Neuronal stem cell (in vitro differentiated cells): ENCODE measurements at regions not wholly inside any gene's neighbourhood (a gene's known extent, or its start where the extent isn't known, plus 50 kb on each side); places are given as distances from the start of the nearest gene placed in this dataset.

Source experiments
- DNase-seq: peaks from one replicate; pipeline ENCODE4 v3.0.0-alpha.2; 2013; ENCODE audit warnings: low spot score
- H2AFZ ChIP-seq: one replicate; pipeline ENCODE4 v1.6.1; 2013; ENCODE audit warnings: mild to moderate bottlenecking, low read length, inconsistent platforms
- H2AK5ac ChIP-seq: 2 replicates; pipeline ENCODE4 v1.6.1; 2013; ENCODE audit warnings: low read depth, mild to moderate bottlenecking, inconsistent platforms, low read length, moderate library complexity, mixed read lengths
- H2BK120ac ChIP-seq: 2 replicates; pipeline ENCODE4 v1.6.1; 2013; ENCODE audit warnings: low read depth, mild to moderate bottlenecking, inconsistent platforms, low read length, moderate library complexity, mixed read lengths
- H2BK12ac ChIP-seq: one replicate; pipeline ENCODE4 v1.6.1; 2013; ENCODE audit warnings: low read length, inconsistent platforms
- H2BK15ac ChIP-seq: 2 replicates; pipeline ENCODE4 v1.6.1; 2013; ENCODE audit warnings: mild to moderate bottlenecking, low read length, inconsistent platforms, mixed read lengths
- H2BK5ac ChIP-seq: one replicate; pipeline ENCODE4 v1.6.1; 2013; ENCODE audit warnings: inconsistent platforms, mild to moderate bottlenecking, low read length, moderate library complexity
- H3K14ac ChIP-seq: one replicate; pipeline ENCODE4 v1.6.1; 2013; ENCODE audit warnings: low read length, inconsistent platforms
- H3K18ac ChIP-seq: 2 replicates; pipeline ENCODE4 v1.6.1; 2013; ENCODE audit warnings: low read length, inconsistent platforms
- H3K23ac ChIP-seq: 2 replicates; pipeline ENCODE4 v1.6.1; 2013; ENCODE audit warnings: low read depth, mild to moderate bottlenecking, mixed read lengths, low read length, inconsistent platforms; ENCODE audit not compliant: poor library complexity
- H3K27ac ChIP-seq: replicated peaks from 3 replicates; pipeline ENCODE4 v1.5.1; 2013; ENCODE audit warnings: low read length, inconsistent platforms
- H3K27me3 ChIP-seq, 3 experiments: 2 replicates each; pipeline ENCODE4 v1.6.1; 2013; ENCODE audit warnings: low read length in 3 of 3, mild to moderate bottlenecking in 2 of 3, inconsistent platforms in 1 of 3, low read depth in 1 of 3, mixed read lengths in 1 of 3, moderate library complexity in 1 of 3; ENCODE audit not compliant: control insufficient read depth in 3 of 3, insufficient read depth in 3 of 3
- H3K36me3 ChIP-seq, 2 donors: replicated peaks in 1 of 2; 2 replicates each; pipeline ENCODE4 v1.6.1; 2013; ENCODE audit warnings: low read length in 2 of 2; ENCODE audit not compliant: control insufficient read depth in 2 of 2, insufficient read depth in 2 of 2
- H3K4ac ChIP-seq: 2 replicates; pipeline ENCODE4 v1.6.1; 2013; ENCODE audit warnings: inconsistent platforms, mild to moderate bottlenecking, low read length, moderate library complexity
- H3K4me1 ChIP-seq, 2 donors: 1 replicate in 1 of 2; 2 replicates in 1 of 2; pipeline ENCODE4 v1.6.1; 2013; ENCODE audit warnings: low read length in 2 of 2, low read depth in 1 of 2; ENCODE audit not compliant: control insufficient read depth in 2 of 2, insufficient read depth in 1 of 2
- H3K4me2 ChIP-seq: one replicate; pipeline ENCODE4 v1.6.1; 2013; ENCODE audit warnings: mild to moderate bottlenecking, low read length, inconsistent platforms; ENCODE audit not compliant: insufficient read depth, poor library complexity, severe bottlenecking
- H3K4me3 ChIP-seq, 2 donors: 2 replicates each; pipeline ENCODE4 v1.5.1; 2013; ENCODE audit warnings: low read length in 2 of 2, mild to moderate bottlenecking in 2 of 2, inconsistent platforms in 1 of 2, moderate library complexity in 1 of 2
- H3K79me1 ChIP-seq: one replicate; pipeline ENCODE4 v1.6.1; 2013; ENCODE audit warnings: low read depth, mild to moderate bottlenecking, inconsistent platforms, low read length, moderate library complexity
- H3K9ac ChIP-seq: one replicate; pipeline ENCODE4 v1.6.1; 2013; ENCODE audit warnings: mild to moderate bottlenecking, low read depth, low read length, inconsistent platforms; ENCODE audit not compliant: poor library complexity
- H3K9me3 ChIP-seq, 2 donors: replicated peaks in 1 of 2; 2 replicates each; pipeline versions ENCODE3 to v1.6.1; 2013; ENCODE audit warnings: low read length in 2 of 2, mild to moderate bottlenecking in 2 of 2, inconsistent platforms in 1 of 2, low read depth in 1 of 2, mixed read lengths in 1 of 2, moderate library complexity in 1 of 2; ENCODE audit not compliant: control insufficient read depth in 2 of 2, insufficient read depth in 1 of 2
- H4K8ac ChIP-seq: one replicate; pipeline ENCODE4 v1.6.1; 2013; ENCODE audit warnings: low read depth, mild to moderate bottlenecking, inconsistent platforms, low read length, moderate library complexity
- H4K91ac ChIP-seq: one replicate; pipeline ENCODE4 v1.6.1; 2013; ENCODE audit warnings: low read length, low read depth, mild to moderate bottlenecking, inconsistent platforms; ENCODE audit not compliant: poor library complexity
- WGBS, 2 donors: extraction: QIAGEN DNeasy Blood & Tissue Kit; methylation state at CpG; one replicate each; pipeline ENCODE4 v1.1.7; 2013; ENCODE audit warnings: missing lambda C conversion rate in 2 of 2, mixed read lengths in 1 of 2; ENCODE audit not compliant: insufficient read length in 2 of 2, insufficient replicate concordance in 1 of 2; ENCODE audit errors: extremely low coverage in 2 of 2; 5-methylcytosine and 5-hydroxymethylcytosine counted together

GRCh38 chr6:151729829-151730495 lies 77.5 kb upstream of the ESR1 start:
- H2BK12ac ChIP-seq, result no peak overlapping the region
- H2BK15ac ChIP-seq, result no peak overlapping the region
- H3K36me3 ChIP-seq, result no peaks in the 10 kb centered on the region
- H3K4me2 ChIP-seq, result no peak overlapping the region
- no peak overlapping the region for H3K14ac ChIP-seq
- H3K4ac ChIP-seq, result no peak overlapping the region
- WGBS, 2 donors, result no CpG with 5 or more reads among the region's 6 CpGs
- no peaks in the 10 kb centered on the region for H3K9me3 ChIP-seq
- no peak overlapping the region for H3K4me3 ChIP-seq
- H3K9ac ChIP-seq, result no peak overlapping the region
- no peak overlapping the region for H2BK120ac ChIP-seq
- H2BK5ac ChIP-seq, result no peak overlapping the region
- H3K27ac ChIP-seq, result no peak overlapping the region
- no peak overlapping the region for H4K91ac ChIP-seq
- no peaks in the 10 kb centered on the region for H3K4me1 ChIP-seq
- H4K8ac ChIP-seq, result no peak overlapping the region
- DNase-seq, result no peak
- no peak overlapping the region for H3K23ac ChIP-seq
- no peak overlapping the region for H3K18ac ChIP-seq
- H3K27me3 ChIP-seq, result no peaks in the 10 kb centered on the region
- H3K79me1 ChIP-seq, result no peaks in the 10 kb centered on the region
- no peak overlapping the region for H2AK5ac ChIP-seq
- H2AFZ ChIP-seq, result no peak overlapping the region

- WGBS, 2 donors, result no CpG with 5 or more reads among the region's 2 CpGs
- Histone ChIP-seq H3K4me1 (no peaks in the 10 kb centered on the region), H3K27ac (no peak overlapping the region), H3K9me3 (no peaks in the 10 kb centered on the region), H3K79me1 (no peaks in the 10 kb centered on the region), H3K4ac (no peak overlapping the region), H3K27me3 (no peaks in the 10 kb centered on the region), H2BK12ac (no peak overlapping the region), H3K4me2 (no peak overlapping the region), H2BK120ac (no peak overlapping the region), H3K23ac (no peak overlapping the region), H3K18ac (no peak overlapping the region), H3K14ac (no peak overlapping the region), H3K9ac (no peak overlapping the region), H2AFZ (no peak overlapping the region), H2BK15ac (no peak overlapping the region), H2AK5ac (no peak overlapping the region), H3K36me3 (no peaks in the 10 kb centered on the region), H2BK5ac (no peak overlapping the region), H3K4me3 (no peak overlapping the region), H4K91ac (no peak overlapping the region), H4K8ac (no peak overlapping the region)
- DNase-seq, result no peak
Measured at GRCh38 chr6:151730496-151730870, 77.0 kb upstream of the ESR1 start.

- no peak overlapping the region for H2BK120ac ChIP-seq
- H3K4ac ChIP-seq, result no peak overlapping the region
- no peak overlapping the region for H3K23ac ChIP-seq
- no peaks in the 10 kb centered on the region for H3K36me3 ChIP-seq
- H2BK12ac ChIP-seq, result no peak overlapping the region
- no CpG with 5 or more reads among the region's 3 CpGs for WGBS, 2 donors
- no peak overlapping the region for H2AK5ac ChIP-seq
- H2BK5ac ChIP-seq, result no peak overlapping the region
- no peak overlapping the region for H2AFZ ChIP-seq
- H3K27ac ChIP-seq, result no peak overlapping the region
- H3K14ac ChIP-seq, result no peak overlapping the region
- H4K8ac ChIP-seq, result no peak overlapping the region
- H3K9ac ChIP-seq, result no peak overlapping the region
- H3K9me3 ChIP-seq, result no peaks in the 10 kb centered on the region
- H3K27me3 ChIP-seq, result no peaks in the 10 kb centered on the region
- no peak for DNase-seq
- H4K91ac ChIP-seq, result no peak overlapping the region
- no peaks in the 10 kb centered on the region for H3K4me1 ChIP-seq
- no peak overlapping the region for H2BK15ac ChIP-seq
- no peak overlapping the region for H3K18ac ChIP-seq
- H3K4me2 ChIP-seq, result no peak overlapping the region
- H3K4me3 ChIP-seq, result no peak overlapping the region
- H3K79me1 ChIP-seq, result no peaks in the 10 kb centered on the region
Measured at GRCh38 chr6:151731313-151731712, 76.2 kb upstream of the ESR1 start.

DNA sequence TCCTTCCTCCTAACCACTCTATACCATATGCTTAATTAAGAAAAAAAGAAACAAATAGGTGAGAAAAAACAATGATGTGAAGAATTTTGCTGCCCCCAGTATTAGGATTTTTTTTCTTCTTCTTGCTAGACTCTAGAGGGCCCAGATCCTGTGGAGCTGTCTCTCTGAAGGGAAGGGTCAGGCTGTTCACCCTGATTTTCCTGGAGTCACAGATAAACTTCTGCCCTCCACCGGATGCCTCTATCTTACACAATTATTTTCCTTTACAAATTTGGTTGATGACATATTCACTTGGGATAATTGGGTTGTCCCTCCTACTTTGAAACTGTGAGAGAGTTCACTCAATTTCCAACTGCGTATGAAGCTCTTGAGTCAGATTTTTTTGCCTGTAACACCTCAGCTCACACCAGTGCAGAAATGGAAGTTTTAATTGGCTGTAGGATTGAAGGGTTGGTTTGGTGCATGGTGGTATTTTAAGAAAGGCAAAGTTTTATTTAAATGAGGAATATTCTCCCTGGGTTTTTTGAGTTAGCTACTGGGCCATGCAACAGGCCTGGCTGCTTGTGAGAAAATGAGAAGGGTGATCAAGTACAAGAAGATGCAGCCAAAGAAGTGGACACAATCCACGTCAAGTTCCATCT lies 73.7 kb upstream of the ESR1 start:
- Histone ChIP-seq H4K91ac (no peak overlapping the region), H2BK12ac (no peak overlapping the region), H3K79me1 (no peaks in the 10 kb centered on the region), H2BK120ac (no peak overlapping the region), H3K4ac (no peak overlapping the region), H3K9ac (no peak overlapping the region), H3K4me2 (no peak overlapping the region), H3K4me3 (no peak overlapping the region), H3K18ac (no peak overlapping the region), H3K14ac (no peak overlapping the region), H3K36me3 (no peaks in the 10 kb centered on the region), H3K23ac (no peak overlapping the region), H4K8ac (no peak overlapping the region), H3K9me3 (no peaks in the 10 kb centered on the region), H2AK5ac (no peak overlapping the region), H2BK5ac (no peak overlapping the region), H2AFZ (no peak overlapping the region), H3K4me1 (no peaks in the 10 kb centered on the region), H3K27me3 (no peaks in the 10 kb centered on the region), H3K27ac (no peak overlapping the region), H2BK15ac (no peak overlapping the region)
- DNase-seq, result no peak
- WGBS, 2 donors, result no CpG with 5 or more reads among the region's 3 CpGs
